HCEC 1CT (cell line): ENCODE measurements at regions not wholly inside any gene's neighbourhood (a gene's known extent, or its start where the extent isn't known, plus 50 kb on each side); places are given as distances from the start of the nearest gene placed in this dataset.
"Not testable (repeated sequence)": the region's sequence is repeated elsewhere in the genome, so short reads cannot be mapped to it uniquely, and the experiment has no call there.

ENCODE experiments used
- DNase-seq: peaks from one replicate; pipeline ENCODE4 v3.0.0-alpha.2; 2017

DNA sequence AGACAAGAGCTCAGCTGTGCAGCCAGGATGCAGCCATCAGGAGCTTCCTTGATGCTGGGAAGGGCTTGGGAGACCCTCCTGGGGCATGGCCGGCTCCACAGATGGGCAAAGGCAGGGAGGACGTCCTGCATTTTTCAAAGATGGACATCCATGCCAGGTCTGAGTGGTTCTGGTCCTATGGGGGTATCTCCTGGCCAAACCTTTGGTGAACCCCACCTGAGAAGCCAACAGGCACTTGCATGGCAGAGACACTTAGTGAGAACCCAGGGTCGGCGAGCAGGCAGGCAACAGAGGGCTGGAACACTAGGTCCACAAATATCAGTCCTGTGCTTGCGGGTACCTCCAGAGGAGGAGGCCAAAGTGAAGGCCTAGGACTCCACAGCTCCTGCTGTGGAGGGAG, 70.0 kb downstream of the KCTD15 start:
- no peak for DNase-seq

DNA sequence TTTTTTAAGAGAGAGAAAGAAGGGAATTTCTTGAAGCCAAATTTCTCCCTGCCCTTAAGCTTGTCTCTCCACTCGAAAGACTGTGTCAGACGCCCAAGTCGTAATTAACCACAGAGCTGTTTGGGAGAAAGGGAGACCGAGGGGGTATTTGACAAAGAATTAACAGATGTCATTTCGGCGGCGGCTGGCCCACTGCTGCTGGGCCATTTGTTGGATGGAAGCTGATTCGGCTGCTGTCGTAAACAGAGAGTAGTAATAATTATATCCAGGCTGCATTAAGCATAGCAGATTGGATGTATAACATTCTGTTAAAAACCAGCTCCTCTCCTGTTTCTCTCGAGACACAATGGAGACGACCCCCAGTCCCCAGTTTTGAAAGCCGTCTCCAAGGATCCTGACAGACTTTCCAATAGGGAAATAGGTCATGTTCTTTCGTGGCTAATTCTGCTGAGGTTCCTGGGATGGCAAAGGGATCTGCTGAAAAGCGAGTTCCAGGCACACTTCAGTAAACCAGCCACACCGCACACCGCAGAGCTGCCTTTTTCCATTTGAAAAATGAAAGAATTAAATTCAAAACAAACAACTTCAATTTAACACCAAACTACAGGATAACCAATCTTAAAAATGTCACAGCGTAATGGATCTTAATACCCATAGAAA, 71.5 kb downstream of the KCTD15 start:
- no peak for DNase-seq

DNA sequence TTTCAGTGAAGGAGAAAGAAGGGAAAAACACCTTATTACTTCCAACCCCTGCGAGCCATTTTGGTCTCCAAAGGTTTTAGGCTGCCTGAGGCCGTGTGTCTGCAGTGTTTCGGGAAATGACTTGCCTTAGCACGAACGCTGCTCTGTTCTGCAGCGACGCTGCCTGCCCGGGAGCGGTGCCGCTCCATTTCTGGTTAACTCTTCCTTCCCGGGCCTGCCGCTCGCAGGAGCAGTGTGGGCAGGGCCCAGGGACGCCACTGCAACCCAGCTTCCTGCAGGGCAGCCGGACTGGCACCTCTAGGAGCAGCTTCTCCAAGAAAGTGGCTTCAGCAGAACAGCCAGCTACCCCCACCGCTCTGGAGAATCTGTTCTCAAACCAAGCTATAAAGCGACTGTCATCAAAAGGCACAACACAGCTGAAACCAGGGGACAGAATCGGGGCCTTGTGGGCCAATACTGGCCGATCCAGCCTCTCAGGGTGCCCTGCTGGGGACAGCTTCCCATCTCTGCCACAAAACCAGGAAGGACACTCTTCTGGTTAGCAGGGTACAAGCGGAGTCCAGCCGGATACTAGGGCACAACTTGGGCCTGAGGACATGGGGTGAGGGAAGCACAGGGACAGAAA, 72.2 kb downstream of the KCTD15 start:
- no peak for DNase-seq

DNA sequence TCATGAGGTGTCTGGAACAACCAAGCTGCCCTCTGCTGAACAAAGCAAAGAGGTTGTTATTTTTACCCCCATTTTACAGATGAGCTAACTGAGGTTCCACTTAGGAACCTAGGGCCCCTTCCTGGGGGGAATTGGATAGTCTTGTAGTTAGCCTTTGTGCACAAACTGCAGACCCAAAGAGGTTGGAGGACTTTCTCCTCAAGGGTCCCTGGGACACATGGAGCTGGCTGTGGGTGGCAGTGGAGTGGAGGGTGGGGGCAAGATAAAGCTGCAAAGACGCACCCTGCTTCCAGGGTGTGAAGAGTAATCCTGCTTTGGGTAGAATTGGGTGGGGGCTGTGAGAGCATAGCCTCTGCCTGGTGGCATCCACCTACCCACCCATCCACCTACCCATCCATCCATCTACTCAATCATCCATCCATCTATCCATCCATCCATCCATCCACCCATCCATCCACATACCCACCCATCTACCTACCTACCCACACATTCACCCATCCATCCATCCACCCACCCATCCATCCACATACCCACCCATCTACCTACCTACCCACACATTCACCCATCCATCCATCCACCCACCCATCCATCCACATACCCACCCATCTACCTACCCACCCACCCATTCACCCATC, 73.7 kb downstream of the KCTD15 start:
- not testable (repeated sequence) for DNase-seq

DNA sequence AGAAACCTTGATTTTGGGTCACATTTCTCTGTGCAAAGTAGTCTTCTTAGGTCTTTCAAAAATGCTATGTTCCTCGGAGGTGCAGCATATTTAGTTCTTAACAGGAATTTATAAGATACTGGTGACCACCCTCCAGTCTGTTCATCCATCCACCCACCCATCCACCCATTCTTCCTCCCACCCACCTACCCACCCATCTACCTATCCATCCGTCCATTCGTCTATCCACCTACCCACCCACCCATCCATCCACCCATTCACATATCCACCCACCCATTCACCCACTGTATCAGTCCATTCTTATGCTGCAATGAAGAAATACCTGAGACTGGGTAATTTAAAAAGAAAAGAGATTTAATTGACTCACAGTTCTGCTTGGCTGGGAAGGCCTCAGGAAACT, 74.9 kb downstream of the KCTD15 start:
- DNase-seq = no peak

DNA sequence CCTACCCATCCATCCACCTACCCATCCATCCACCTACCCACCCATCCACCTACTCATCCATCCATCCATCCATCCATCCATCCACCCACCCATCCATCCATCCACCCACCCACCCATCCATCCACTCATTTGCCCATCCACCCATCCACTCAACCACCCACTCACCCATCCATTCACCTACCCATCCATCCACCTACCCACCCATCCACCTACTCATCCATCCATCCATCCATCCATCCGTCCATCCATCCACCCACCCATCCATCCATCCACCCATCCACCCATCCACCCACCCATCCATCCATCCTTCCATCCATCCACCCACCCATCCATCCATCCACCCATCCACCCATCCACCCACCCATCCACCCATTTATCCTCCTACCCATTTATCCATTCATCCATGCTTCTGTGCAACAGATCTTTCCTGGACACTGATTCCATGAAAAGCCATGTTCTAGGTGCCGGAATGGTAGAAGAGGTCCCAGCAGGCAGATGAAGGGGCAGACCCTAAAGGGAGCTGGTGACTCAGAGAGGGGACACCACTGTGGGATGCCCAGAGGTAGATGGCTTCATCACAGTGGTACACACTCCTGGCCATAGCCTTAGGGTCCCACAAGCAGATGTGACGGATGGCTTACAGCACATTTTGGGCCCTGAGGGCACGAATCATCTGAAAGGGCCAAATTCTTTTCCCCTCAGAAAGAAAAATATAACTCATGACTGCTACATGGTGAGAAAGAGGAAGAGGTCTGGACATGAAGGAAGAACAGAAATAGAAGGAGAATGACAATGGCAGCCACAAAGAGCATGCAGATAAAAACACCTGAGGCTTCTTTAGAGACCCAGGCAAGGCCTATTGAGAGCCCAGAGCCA, 76.0 kb downstream of the KCTD15 start:
- no peak for DNase-seq

DNA sequence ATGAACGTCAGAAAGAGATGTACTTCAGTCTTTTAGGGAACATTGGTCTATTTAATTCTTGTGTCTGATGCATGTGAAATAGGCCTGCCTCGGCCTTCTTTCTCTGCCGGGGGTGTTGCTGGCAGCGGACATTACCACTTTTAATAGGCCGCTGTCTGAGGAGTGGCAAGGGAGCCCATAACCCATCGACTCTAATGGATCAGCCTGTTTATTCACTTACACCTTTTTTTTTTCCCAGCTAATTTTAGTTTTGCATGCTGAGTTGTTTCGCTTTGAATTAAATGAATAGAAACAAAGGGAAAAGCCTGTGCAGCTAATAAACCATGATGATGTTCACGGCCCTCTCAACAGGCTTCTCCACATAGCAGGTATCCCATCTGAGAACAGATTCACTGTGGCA, 78.4 kb downstream of the KCTD15 start:
- no peak for DNase-seq

DNA sequence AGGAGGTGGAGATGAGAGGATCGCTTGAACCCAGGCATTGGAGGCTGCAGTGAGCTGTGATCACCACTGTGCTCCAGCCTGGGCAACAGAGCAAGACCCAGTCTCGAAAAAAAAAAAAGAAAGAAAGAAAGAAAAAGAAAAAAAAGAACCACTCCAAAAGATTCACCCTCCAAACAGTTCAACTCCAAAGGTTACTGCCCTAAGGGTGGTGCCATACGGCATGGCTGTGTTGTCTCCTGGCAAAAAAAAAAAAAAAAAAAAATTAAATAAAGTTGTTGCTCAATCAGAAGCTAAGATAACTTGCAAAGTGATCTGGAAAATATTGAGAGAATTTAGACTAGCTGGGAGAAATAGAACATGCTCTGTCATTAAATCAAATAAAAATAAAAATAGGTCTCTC, 79.5 kb downstream of the KCTD15 start:
- DNase-seq = no peak

DNA sequence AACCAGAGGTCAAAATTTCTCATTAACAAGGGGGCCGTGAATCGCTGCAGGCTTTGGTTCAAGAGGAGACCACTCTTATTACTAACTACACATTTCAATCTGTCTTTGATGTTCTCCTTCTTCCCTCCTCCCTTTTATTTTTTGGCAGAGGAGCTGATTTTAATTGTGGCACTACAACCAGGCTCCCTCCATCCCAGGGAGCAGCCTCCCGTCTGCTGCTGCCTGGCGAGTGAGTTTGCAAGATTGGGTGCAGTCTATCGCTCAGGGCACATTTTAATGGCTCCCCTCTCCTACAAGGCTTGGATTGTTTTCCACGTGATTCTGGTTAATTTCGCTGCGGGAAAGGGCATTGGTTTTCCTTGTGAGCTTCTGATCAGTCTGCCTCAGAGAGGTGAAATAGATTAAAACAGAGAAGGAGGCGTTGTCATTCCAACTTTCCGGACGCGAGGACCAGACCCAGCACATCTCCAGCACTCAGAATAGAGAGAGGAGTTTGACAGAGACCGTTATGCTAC, 81.4 kb downstream of the KCTD15 start:
- no peak for DNase-seq

DNA sequence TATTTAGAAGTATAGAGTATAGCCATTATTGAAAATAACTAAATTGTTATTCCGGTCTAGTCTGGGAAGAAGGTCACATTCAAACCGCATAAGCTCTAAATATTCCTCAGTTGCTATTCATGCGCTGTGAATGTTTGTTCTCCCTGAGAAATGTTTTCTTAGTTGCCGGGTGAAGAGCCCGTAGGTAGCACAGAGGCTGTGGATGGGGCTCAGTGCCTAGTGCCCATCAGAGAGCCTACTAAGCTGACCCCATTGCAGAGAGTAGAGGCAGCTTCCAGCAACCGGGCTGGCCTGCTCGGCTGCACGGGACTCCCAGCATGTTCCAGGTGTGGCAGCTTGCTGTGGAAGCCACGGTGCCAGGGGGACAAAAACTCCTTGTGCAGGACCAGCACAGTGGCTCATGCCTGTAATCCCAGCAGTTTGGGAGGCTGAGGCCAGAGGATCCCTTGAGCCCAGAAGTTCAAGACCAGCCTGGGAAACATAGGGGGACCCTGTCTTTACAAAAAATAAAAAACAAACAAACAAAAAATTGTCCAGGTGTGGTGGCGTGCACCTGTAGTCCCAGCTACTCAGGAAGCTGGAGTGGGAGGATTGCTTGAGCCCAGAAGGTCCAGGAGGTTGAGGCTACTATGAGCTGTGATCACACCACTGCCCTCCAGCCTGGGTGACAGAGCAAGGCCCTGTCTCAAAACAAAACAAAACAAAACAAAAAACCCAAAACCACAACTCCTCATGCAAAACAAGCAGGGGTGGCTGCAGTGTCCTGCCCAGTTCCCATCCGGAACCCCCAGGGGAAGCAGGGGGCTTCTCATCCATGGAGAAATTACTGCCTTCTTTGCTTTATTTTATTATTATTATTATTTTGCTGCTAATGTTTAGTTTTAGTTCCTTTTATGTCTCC, 82.5 kb downstream of the KCTD15 start:
- DNase-seq = no peak

DNA sequence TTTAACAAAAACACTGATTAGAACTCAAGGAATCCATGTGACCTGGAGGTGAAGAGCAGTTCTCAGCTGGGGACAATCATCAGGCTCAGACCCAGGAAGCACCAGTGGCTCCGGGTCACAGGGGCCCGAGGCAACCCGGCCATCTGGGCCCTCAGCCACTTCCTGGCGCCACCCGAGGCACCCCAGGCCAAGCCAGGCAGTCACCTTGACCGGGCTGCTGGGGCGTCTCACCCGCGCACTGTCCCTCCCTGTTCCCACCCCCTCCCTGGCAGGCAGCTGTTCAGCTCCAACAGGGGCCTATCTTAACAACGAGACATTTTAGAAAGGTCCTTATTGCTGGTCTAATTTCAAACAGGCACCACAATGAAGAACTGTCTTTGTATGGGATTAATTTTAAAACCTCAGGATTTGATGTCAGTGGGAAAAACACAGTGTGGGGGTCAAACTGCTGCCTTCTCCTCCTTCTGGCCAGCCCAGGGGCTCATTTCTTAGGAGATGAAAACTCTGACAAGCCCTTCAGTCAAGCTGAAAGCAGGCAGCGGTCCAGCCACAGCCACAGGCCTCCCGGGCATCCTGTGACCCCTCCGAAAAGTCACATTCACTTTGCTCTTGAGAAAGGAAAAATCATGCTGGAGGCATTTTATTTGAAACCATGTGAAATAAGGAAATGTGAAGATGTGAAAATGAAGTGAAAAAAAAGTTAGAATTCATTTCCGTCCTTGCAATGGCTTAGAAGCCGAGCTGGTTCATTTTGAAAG, 83.3 kb downstream of the KCTD15 start:
- DNase-seq = no peak

DNA sequence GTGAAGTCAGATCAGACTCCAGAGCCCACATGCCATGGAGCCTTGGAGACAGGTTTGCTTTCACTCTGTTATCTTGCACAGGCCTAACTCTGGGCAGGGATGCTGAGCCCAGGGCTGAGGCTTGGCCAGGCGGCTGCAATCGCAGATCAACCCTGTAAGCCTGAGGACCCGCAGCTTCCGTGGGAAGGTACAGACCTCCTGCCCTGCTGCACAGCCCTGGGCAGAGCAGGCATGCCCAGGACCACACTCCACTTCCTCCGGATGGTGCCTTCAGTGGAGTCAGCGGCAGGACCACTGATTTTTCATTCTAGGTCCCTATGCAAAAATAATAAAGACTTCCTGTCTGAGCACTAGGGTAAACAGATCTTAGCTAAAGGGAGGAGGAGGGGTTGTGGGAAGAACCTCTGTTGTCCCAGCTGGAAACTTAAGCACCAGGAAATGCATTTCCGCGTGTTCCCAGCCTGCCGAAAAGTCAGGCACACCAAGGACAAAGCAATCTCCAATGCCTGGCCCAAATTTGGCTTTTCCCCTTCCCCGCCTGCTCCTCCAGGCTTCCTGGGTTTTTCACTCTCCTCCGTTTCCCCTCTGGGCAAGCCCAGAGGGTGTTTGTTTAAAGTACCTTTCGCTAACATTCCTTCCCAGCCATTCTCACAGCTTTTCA, 87.3 kb downstream of the KCTD15 start:
- no peak for DNase-seq

DNA sequence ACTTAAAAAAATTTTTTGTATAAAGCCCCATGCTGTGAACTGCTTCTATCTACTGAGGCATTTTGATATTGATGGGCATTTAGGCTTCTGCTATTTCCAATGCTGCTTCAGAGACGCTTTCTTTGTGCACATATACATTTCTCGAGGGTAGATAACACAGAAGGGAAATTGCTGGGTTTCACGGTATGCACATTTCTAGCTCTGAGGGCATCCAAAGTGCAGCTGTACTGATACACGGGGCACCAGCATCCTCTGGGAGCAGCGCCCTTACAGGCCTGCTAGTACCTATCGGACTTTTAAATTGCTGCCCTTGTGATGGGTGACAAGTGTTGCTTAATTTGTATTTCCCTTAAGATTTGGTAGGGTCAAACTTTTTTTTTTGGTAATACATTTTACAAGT, 88.6 kb downstream of the KCTD15 start:
- no peak for DNase-seq

DNA sequence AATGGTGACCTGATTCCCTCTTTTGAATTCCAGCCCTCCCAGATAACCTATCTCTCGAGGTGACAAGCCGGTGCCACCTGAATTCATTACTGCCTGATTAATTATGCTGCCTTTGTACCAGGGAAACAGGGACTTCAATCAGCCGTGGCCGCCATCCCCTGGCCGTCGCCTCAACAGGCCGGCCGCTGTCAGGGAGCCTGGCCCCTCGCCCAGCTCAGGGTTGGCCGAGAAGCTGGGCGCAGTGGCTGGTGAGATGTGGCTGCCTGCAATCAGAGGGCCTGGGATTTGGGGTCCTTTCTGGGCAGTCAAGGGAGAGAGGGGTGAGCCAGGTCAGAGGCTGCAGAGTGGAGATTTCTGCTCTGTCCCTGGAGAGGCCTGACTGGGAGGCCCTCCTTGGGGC, 91.2 kb downstream of the KCTD15 start:
- DNase-seq = no peak

DNA sequence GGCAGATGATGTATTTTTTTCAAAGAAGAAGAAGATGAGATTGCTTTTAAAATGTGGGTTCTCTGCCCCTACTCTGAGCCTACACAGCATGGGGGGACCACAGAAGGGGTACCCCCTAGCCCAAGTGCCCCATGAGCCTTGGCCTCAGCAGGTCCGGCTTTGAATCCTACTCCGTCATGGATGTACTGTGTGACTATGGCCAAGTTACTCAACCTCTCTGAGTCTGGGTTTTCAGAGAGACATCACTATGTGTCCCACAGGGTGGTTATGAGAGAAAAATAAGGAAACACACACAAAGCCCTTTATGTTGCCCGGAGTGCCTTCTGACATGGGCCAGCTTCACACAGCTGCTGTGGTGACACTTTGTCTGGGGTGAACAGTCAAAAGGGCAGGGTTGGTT, 92.0 kb downstream of the KCTD15 start:
- DNase-seq = no peak

DNA sequence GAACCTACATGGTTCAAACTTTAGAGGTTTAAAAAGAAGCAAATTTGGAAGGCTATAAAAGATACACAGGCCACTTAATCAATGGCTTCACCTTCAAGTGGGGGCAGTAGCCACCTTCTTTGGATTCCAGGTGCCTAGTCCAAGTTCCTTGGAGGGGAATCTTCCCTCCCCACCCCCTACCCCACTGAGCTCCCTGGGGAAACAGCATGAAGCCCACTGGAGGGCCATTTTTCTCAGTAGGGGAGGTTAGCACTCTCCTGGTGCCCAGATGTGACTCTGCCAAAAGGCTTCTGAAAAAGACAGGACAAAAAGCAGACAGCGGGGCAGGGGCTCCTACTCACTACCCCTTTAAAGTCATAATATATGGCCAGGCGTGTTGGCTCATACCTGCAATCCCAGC, 93.9 kb downstream of the KCTD15 start:
- DNase-seq = no peak

DNA sequence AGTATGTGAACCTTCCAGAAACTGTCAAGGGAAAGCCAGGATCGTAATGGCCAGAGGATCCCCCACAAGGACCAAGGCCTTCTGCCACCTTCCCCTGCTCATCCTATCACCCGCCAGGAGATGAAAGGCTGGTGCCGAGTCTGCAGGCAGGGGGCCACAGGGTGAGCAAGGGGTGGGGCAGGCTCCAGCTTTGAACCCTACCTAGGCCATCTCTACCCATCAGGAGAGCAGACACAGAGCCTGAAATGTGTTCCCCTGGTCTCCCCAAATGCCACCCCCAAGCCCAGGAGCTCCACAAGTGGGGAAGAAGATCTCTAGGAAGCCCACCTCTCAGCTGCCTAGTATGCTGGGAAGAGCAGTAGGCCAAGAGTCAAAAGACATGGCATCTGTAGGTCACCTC, 95.1 kb downstream of the KCTD15 start:
- DNase-seq = no peak

DNA sequence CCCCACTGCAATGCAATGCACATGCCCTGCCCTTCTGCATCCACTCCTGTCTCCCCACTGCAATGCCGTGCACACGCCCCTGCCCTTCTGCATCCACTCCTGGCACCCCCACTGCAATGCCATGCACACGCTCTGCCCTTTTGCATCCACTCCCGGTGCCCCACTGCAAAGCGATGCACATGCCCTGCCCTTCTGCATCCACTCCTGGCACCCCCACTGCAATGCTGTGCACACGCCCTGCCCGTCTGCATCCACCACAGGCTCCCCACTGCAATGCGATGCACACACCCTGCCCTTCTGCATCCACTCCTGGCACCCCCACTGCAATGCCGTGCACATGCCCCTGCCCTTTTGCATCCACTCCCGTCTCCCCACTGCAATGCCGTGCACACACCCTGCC, 98.1 kb downstream of the KCTD15 start:
- DNase-seq = no peak

DNA sequence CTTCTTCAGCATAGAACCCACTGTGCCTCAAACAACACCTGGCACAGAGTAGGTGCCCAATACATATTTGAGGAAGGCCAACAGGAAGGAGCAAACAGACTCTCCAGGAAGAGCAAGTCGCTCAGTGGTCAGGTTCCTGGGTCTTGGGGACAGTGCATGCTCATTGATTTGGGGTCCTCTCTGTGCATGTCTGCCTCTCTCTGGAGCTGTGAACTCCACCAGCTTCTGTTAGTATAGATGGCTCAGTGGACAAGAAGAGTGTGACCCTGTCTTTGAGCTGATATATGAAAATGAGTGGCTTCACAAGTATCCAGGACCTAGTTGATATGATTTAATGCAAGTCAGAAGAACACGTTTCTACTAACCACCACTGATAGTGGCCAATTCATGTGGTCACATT, 98.7 kb downstream of the KCTD15 start:
- DNase-seq = no peak

DNA sequence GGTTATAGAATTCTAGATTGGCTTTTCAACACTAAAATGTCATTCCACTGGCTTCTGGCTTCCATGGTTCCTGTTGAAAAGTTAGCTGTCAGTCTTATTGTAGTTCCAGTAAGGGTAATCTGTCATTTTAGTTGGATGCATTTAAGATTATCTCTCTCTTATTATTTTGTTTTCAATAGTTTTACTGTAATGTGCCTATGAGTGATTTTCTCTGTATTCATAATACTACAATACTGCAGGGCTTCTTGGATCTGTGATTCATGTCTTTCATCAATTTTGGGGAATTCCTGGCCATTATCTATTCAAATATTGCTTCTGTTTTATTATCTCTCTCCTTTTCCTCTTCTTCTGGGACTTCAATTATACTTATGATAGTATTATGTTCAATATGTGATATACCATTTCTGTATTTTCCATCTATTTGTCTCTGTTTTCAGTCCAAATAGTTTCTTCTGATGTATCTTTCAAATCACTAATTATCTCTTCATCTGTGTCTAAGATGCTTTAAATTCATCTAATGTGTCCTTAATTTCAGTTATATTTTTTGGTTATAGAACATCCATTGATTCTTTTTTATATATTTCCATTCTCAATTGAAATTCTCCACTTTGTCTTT, 101.5 kb downstream of the KCTD15 start:
- no peak for DNase-seq

DNA sequence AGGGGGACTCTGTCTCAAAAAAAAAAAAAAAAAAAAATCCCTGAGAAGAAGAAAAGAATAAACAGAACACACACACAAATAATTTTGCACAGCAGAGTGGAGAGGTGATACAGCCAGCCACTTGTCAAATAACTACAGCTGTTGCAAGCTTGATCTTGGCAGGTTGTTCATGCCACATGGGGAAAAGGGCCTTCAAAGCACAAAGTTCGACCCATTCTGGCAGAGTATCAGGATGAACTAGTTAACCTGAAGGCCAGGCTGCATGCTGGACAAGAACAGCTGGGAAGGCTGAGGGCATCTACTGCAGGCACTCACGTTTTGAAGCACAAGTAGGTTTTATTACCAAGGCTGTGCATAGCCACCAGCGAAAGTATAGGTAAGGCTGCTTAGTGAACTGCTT, 104.1 kb downstream of the KCTD15 start:
- DNase-seq = no peak
